H1 (cell line): ENCODE measurements at regions not wholly inside any gene's neighbourhood (a gene's known extent, or its start where the extent isn't known, plus 50 kb on each side); places are given as distances from the start of the nearest gene placed in this dataset.

ENCODE experiments used
- CTCF ChIA-PET: fragments of 300-600 bp; sonication (Branson Sonifier 250); formaldehyde crosslinking; loops from one replicate; lab custom pipeline; 2021; ENCODE audit not compliant: partially characterized antibody; lab: Charles Lee
- POLR2A ChIA-PET: fragments of 300-600 bp; sonication (Branson Sonifier 250); formaldehyde crosslinking; loops from one replicate; lab custom pipeline; 2021; ENCODE audit warnings: inconsistent platforms; ENCODE audit not compliant: partially characterized antibody; lab: Charles Lee
- DNase-seq, 2 experiments: peaks; one replicate each; pipeline versions ENCODE4 v3.0.0 to v3.0.0-alpha.2; 2010 to 2022; ENCODE audit warnings: low spot score in 2 of 2, low read depth in 1 of 2, mixed read lengths in 1 of 2
- FAIRE-seq: peaks from 2 replicates; lab custom pipeline; 2011; peaks lifted over from hg19 to GRCh38; lab: Jason Lieb, UNC
- H2AFZ ChIP-seq: 2 replicates; pipeline ENCODE4 v1.8.1; 2012; ENCODE audit warnings: low read length, inconsistent platforms
- H2AK5ac ChIP-seq: 2 replicates; pipeline ENCODE4 v1.6.1; 2013; ENCODE audit warnings: low read depth, low read length
- H2BK120ac ChIP-seq: replicated peaks from 2 replicates; pipeline ENCODE3; 2013; ENCODE audit warnings: low read depth, low read length, inconsistent platforms
- H2BK12ac ChIP-seq: 2 replicates; pipeline ENCODE4 v1.6.1; 2013; ENCODE audit warnings: low read depth, low read length
- H2BK15ac ChIP-seq: 2 replicates; pipeline ENCODE4 v1.6.1; 2013; ENCODE audit warnings: low read length
- H2BK20ac ChIP-seq: 2 replicates; pipeline ENCODE4 v1.6.1; 2013; ENCODE audit warnings: low read length
- H2BK5ac ChIP-seq: 2 replicates; pipeline ENCODE4 v1.6.1; 2013; ENCODE audit warnings: low read depth, low read length
- H3K14ac ChIP-seq: 2 replicates; pipeline ENCODE4 v1.6.1; 2013; ENCODE audit warnings: inconsistent platforms; ENCODE audit not compliant: insufficient read length
- H3K18ac ChIP-seq: 2 replicates; pipeline ENCODE4 v1.6.1; 2013; ENCODE audit warnings: low read length; ENCODE audit errors: extremely low read depth
- H3K23ac ChIP-seq: 2 replicates; pipeline ENCODE4 v1.6.1; 2013; ENCODE audit warnings: inconsistent platforms; ENCODE audit not compliant: insufficient read length
- H3K23me2 ChIP-seq: 2 replicates; pipeline ENCODE4 v1.6.1; 2013; ENCODE audit warnings: low read depth, low read length
- H3K27ac ChIP-seq: 2 replicates; pipeline ENCODE4 v1.6.1; 2011; ENCODE audit warnings: low read depth, low read length, inconsistent platforms
- H3K27me3 ChIP-seq, 4 experiments: replicated peaks in 1 of 4; 1 replicate in 1 of 4; 2 replicates in 3 of 4; pipeline versions ENCODE4 v1.6.1 to v1.8.1; 2011 to 2013; ENCODE audit warnings: low read length in 3 of 4, mild to moderate bottlenecking in 3 of 4, inconsistent platforms in 2 of 4, mixed read lengths in 2 of 4, moderate library complexity in 1 of 4; ENCODE audit not compliant: control insufficient read depth in 3 of 4, insufficient read depth in 3 of 4; ENCODE audit errors: extremely low read depth in 1 of 4
- H3K36me3 ChIP-seq, 4 experiments: 2 replicates each; pipeline versions ENCODE4 v1.6.1 to v1.8.1; 2011 to 2013; ENCODE audit warnings: mild to moderate bottlenecking in 4 of 4, low read length in 3 of 4, moderate library complexity in 2 of 4, control low read depth in 1 of 4, inconsistent platforms in 1 of 4; ENCODE audit not compliant: insufficient read depth in 4 of 4, control insufficient read depth in 2 of 4
- H3K4ac ChIP-seq: replicated peaks from 2 replicates; pipeline ENCODE3; 2013; ENCODE audit warnings: low read length, low read depth, mixed read lengths, inconsistent platforms; ENCODE audit not compliant: insufficient read length
- H3K4me1 ChIP-seq, 4 experiments: replicated peaks in 1 of 4; 1 replicate in 1 of 4; 2 replicates in 3 of 4; pipeline versions ENCODE4 v1.6.1 to v1.8.1; 2011 to 2013; ENCODE audit warnings: low read length in 3 of 4, inconsistent platforms in 2 of 4, mixed read lengths in 1 of 4; ENCODE audit not compliant: insufficient read depth in 4 of 4, control insufficient read depth in 3 of 4
- H3K4me2 ChIP-seq, 2 experiments: 2 replicates each; pipeline versions ENCODE4 v1.6.1 to v1.8.1; 2011 to 2013; ENCODE audit warnings: low read depth in 2 of 2, low read length in 2 of 2, control low read depth in 1 of 2, inconsistent platforms in 1 of 2, mild to moderate bottlenecking in 1 of 2; ENCODE audit not compliant: insufficient read depth in 1 of 2
- H3K4me3 ChIP-seq, 4 experiments: fragments of 200-600, 300-600 bp in 1 of 4; sonication (generic), shearing (Covaris generic), sonication (Bioruptor Twin) in 1 of 4; 2 replicates each; pipeline versions ENCODE4 v1.5.1 to v1.8.1; 2011 to 2016; ENCODE audit warnings: low read length in 4 of 4, low read depth in 3 of 4, control low read depth in 2 of 4, inconsistent platforms in 2 of 4, mild to moderate bottlenecking in 2 of 4, mixed read lengths in 1 of 4, moderate library complexity in 1 of 4; ENCODE audit not compliant: insufficient read depth in 2 of 4; ENCODE audit errors: extremely low read depth in 1 of 4
- H3K56ac ChIP-seq: replicated peaks from 2 replicates; pipeline ENCODE3; 2013; ENCODE audit warnings: low read depth, mild to moderate bottlenecking, mixed read lengths, low read length, inconsistent platforms; ENCODE audit not compliant: insufficient read length
- H3K79me1 ChIP-seq: 2 replicates; pipeline ENCODE4 v1.6.1; 2013; ENCODE audit warnings: low read depth, low read length, control low read depth
- H3K79me2 ChIP-seq, 2 experiments: 2 replicates each; pipeline versions ENCODE4 v1.6.1 to v1.8.1; 2012 to 2013; ENCODE audit warnings: low read length in 2 of 2, mild to moderate bottlenecking in 2 of 2, inconsistent platforms in 1 of 2; ENCODE audit not compliant: insufficient read depth in 2 of 2, control insufficient read depth in 1 of 2
- H3K9ac ChIP-seq, 4 experiments: replicated peaks in 1 of 4; 1 replicate in 1 of 4; 2 replicates in 3 of 4; pipeline versions ENCODE4 v1.6.1 to v1.8.1; 2011 to 2013; ENCODE audit warnings: low read depth in 3 of 4, low read length in 3 of 4, control low read depth in 2 of 4, mild to moderate bottlenecking in 2 of 4, moderate library complexity in 2 of 4, inconsistent platforms in 1 of 4; ENCODE audit errors: extremely low read depth in 1 of 4
- H3K9me3 ChIP-seq, 2 experiments: 2 replicates each; pipeline versions ENCODE4 v1.6.1 to v1.8.1; 2012 to 2013; ENCODE audit warnings: mild to moderate bottlenecking in 2 of 2, moderate library complexity in 2 of 2, control low read depth in 1 of 2, inconsistent platforms in 1 of 2, low read depth in 1 of 2, low read length in 1 of 2, mixed read lengths in 1 of 2; ENCODE audit not compliant: insufficient read depth in 2 of 2
- H4K20me1 ChIP-seq, 2 experiments: replicated peaks in 1 of 2; 2 replicates each; pipeline versions ENCODE3 to v1.8.1; 2011 to 2013; ENCODE audit warnings: inconsistent platforms in 2 of 2, low read length in 2 of 2, mild to moderate bottlenecking in 1 of 2; ENCODE audit not compliant: insufficient read depth in 2 of 2, control insufficient read depth in 1 of 2
- H4K5ac ChIP-seq: 2 replicates; pipeline ENCODE4 v1.6.1; 2013; ENCODE audit warnings: low read length, low read depth, mixed read lengths, inconsistent platforms; ENCODE audit not compliant: insufficient read length
- H4K8ac ChIP-seq: 2 replicates; pipeline ENCODE4 v1.8.0; 2013; ENCODE audit warnings: mild to moderate bottlenecking, moderate library complexity, low read length, inconsistent platforms; ENCODE audit not compliant: insufficient read depth; ENCODE audit errors: extremely low read depth
- H4K91ac ChIP-seq: replicated peaks from 2 replicates; pipeline ENCODE3; 2013; ENCODE audit warnings: low read length, mixed read lengths, inconsistent platforms; ENCODE audit not compliant: insufficient read length
- CBX5 ChIP-seq: fragments of 300-800, 300-1000 bp; sonication (generic); IDR thresholded peaks from 2 replicates; pipeline ENCODE4 v1.7.1; 2016; ENCODE audit warnings: antibody characterized with exemption, low read length, low read depth
- CHD1 ChIP-seq: IDR thresholded peaks from 2 replicates; pipeline ENCODE4 v1.6.1; 2012; ENCODE audit warnings: low read depth, low read length, improper control_type of control experiment
- EGR1 ChIP-seq: IDR thresholded peaks from 2 replicates; pipeline ENCODE4 v1.6.1; 2011; ENCODE audit warnings: low read depth, low read length, borderline replicate concordance
- NRF1 ChIP-seq: IDR thresholded peaks from 2 replicates; pipeline ENCODE4 v1.6.1; 2011; ENCODE audit warnings: mild to moderate bottlenecking, low read depth, low read length, improper control_type of control experiment
- RBBP5 ChIP-seq: IDR thresholded peaks from 2 replicates; pipeline ENCODE4 v1.7.1; 2012; ENCODE audit warnings: low read depth, mild to moderate bottlenecking, inconsistent platforms, low read length, moderate library complexity, borderline replicate concordance
- SP1 ChIP-seq: IDR thresholded peaks from 2 replicates; pipeline ENCODE4 v1.6.1; 2011; ENCODE audit warnings: low read depth, low read length
- SRF ChIP-seq: IDR thresholded peaks from 2 replicates; pipeline ENCODE4 v1.6.1; 2011; ENCODE audit warnings: mild to moderate bottlenecking, low read depth, low read length, moderate library complexity
- TBP ChIP-seq: IDR thresholded peaks from 2 replicates; pipeline ENCODE4 v1.6.1; 2011; ENCODE audit warnings: low read depth, low read length, improper control_type of control experiment
- TCF12 ChIP-seq: IDR thresholded peaks from 2 replicates; pipeline ENCODE4 v1.6.1; 2011; ENCODE audit warnings: low read depth, mild to moderate bottlenecking, low read length
- WGBS, 2 experiments: shearing (Covaris generic) in 1 of 2; methylation state at CpG; one replicate each; pipeline versions ENCODE4 v1.1.6 to v1.1.7; 2013 to 2015; ENCODE audit warnings: low lambda C conversion rate in 2 of 2, mixed read lengths in 2 of 2, inconsistent platforms in 1 of 2, low coverage in 1 of 2, missing lambda C conversion rate in 1 of 2; ENCODE audit not compliant: insufficient replicate concordance in 2 of 2, insufficient coverage in 1 of 2, insufficient read length in 1 of 2; ENCODE audit errors: extremely low coverage in 1 of 2, missing lambda C conversion rate in 1 of 2; 5-methylcytosine and 5-hydroxymethylcytosine counted together

GRCh38 chr4:15163284-15163645 is 161.0 kb downstream of the CPEB2 start:
- Histone ChIP-seq H4K91ac (peak overlapping the region; percentile 44), H3K14ac (no peak overlapping the region), H2BK5ac (no peak overlapping the region), H4K8ac (no peak overlapping the region), H2BK15ac (no peak overlapping the region), H3K27me3 (peaks cover 0 to 1% (median 0%) of the 10 kb centered on the region in 4 experiments; a peak in 1 of 7 replicates), H3K9me3 (no peaks in the 10 kb centered on the region), H2BK20ac (peak overlapping the region; percentile 15; the same call in 1 of the 2 replicates), H3K4ac (no peak overlapping the region), H3K4me1 (peaks cover 0 to 18% (median 6%) of the 10 kb centered on the region in 4 experiments; a peak in 5 of 7 replicates), H3K4me3 (no peak overlapping the region), H2BK12ac (no peak overlapping the region), H3K27ac (no peak overlapping the region), H3K79me2 (no peaks in the 10 kb centered on the region), H3K56ac (no peak overlapping the region), H3K23ac (no peak overlapping the region), H4K20me1 (no peaks in the 10 kb centered on the region), H3K79me1 (no peaks in the 10 kb centered on the region), H3K36me3 (no peaks in the 10 kb centered on the region), H2AK5ac (peak overlapping the region; percentile 84; the same call in 1 of the 2 replicates), H3K23me2 (no peaks in the 10 kb centered on the region), H3K9ac (no peak overlapping the region), H3K18ac (0 out of 2 replicates have a peak overlapping the region, but pooled peaks have one; percentile 36), H2BK120ac (peak overlapping the region; percentile 92), H2AFZ (no peak overlapping the region), H4K5ac (peak overlapping the region; percentile 16), H3K4me2 (no peak overlapping the region)
- DNase-seq (no peak), FAIRE-seq (no peak)
- WGBS, 2 experiments = 93% methylated on average over 4 of the region's 4 CpGs; no CpG with 5 or more reads in 1 of the 2 experiments
- ChIA-PET POLR2A (no interaction called here), CTCF (interaction anchor here (0.5 to 1.7 kb wide), 6 partner anchors 34 to 294 kb away, joined by 3 to 4 read pairs (median 3); no protein-coding TSS in a partner anchor)
- TF ChIP-seq CHD1 = no peak
- TF ChIP-seq TBP = no peak
- no peak for TF ChIP-seq EGR1
- no peak for TF ChIP-seq TCF12
- TF ChIP-seq CBX5 = no peak
- TF ChIP-seq SP1 = no peak
- TF ChIP-seq RBBP5 = no peak
- TF ChIP-seq NRF1 = no peak
- TF ChIP-seq SRF = no peak
